ENCODE measurements at regions not wholly inside any gene's neighbourhood (a gene's known extent, or its start where the extent isn't known, plus 50 kb on each side); places are given as distances from the start of the nearest gene placed in this dataset.

DNA sequence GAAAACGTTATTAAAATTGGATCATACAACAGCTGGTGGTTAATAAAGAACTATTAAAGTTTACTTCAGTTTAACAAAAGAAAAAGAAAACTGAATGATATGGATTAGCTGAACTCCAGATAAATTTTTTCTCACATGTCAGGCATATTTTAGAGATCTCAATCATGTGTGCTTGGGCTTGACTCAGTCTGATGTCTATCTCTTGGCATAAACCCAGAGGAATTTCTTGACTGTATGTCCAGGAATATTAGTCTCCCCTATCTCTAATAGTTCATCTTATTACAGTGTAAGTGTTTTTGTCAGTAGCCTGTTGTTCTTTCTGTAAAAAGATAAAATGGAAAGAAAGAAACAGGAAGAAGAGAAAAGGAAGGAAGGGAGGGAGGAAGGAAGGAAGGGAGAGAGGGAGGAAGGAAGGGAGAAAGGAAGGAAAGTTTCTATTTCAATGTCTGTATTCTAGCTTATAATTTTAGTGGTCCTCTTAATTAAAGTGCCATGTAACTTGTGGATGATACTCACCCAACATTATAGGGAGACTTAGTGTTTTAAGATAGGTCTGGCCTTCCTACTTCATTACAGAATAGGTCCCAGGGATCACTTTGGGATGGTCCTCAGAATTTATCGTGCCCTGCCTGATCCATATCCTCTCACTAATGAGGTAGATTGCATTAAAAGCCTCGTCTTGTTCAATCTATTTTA, 99.7 kb upstream of the UGP2 start:
- TF ChIP-seq GATA2 (IDR thresholded peaks at IDR 0.05; ENCODE audit: low read depth, low read length), result no peak; the same call in 1 of the 2 replicates
- TF ChIP-seq GATA3 (IDR thresholded peaks at IDR 0.05; ENCODE audit: low read depth, low read length), result peak; percentile 63

DNA sequence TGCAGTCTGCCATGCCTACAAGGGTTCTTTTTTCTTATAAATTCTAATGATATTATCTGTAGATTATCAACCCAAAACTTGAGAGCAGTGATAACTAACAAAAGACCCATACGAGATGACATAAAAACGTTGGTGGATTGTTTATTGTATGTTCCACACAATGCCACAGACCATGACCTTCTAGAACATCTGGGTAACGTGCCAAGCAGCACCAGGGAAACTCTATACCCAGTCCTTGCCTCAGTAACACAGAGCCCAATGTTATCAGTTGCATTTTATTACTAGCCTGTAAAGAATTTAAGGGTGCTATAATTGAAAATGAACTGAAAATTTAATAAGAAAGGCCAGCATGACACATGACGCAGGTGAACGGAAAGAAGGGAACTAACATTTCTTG, 99.1 kb upstream of the UGP2 start:
- TF ChIP-seq GATA3 (IDR thresholded peaks at IDR 0.05; ENCODE audit: low read depth, low read length) (no peak), GATA2 (IDR thresholded peaks at IDR 0.05; ENCODE audit: low read depth, low read length) (no peak)

DNA sequence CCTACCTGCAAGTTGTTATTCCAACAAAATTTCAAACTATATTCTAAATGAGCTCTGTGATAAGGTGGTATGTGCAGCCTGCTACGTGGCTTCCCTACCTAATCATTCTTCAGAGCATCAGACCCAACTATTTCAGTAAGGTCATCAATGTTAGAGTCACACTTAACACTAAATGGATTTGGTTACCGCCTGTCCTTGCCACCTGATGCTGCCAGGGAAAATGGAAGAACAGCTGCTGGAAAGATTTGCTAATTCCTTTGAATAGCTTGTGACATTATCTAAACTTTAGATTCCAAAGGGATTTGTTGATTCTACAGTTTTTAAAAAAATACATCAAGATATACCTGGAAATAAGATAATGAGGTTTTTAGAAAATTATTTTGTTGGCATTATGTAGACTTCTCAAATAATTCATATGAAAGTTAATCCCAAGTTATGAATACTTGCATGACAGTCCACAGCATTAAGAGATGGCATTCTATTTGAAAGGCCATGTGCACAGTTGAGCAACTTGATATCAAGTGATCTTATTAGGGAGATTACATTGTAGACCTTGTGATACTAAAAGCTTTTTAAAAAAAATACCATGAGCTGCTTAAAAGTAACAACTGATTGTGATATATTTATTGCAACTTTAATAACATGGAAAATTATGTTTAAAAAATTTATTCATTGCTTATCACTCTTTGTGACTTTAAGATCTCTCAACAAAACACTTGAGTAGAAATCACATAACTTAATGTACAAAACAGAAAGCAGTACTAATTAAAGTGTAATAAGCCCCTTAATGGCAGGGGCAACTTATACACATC, 98.3 kb upstream of the UGP2 start:
- no peak for TF ChIP-seq GATA2 (IDR thresholded peaks at IDR 0.05; ENCODE audit: low read depth, low read length)
- TF ChIP-seq GATA3 (IDR thresholded peaks at IDR 0.05; ENCODE audit: low read depth, low read length), result peak; percentile 23; the same call in 1 of the 2 replicates

DNA sequence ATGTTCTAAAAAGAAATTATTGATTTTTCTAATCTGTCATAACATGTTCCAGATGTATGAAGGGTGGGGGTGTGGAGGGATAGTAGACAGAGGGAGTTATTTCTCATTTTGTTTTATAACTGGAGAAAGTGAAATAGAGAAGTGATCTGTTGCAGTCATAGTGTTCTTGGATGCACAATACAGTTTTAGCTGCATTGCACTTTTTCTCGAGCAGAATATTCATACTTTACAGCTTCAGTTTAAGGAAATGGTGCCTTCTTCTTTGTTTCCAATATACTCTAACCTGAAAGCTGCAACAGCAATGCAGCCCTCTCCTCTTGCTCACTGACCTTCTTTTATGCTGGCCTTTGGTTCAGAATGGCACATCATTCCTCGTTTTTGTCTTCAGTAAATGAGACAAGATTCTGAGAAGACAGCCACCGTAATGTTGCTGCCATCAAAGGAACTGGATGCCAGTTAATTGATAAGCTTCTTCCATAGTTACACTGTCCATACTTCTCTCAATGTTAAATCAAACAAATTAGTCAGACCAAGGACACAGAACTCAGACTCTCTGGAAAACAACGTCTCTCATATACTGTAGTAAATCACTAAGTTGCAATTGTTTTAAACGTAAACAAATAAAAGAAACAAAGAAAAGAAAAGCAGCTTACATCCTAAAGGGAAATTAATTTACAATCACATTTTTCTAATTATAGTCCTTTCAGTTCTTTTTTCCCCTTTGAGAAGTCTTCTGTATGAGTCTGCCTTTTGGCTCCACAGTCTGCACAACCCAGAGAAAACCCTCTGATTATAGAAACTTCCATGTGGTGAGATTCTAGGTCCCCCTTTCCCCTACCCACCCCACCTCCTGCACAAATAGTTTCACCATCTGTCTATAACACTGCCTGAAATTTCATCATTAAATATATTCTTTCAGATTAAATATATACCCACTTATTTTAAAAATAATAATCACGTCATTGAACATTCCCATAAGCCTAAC, 97.4 kb upstream of the UGP2 start:
- TF ChIP-seq GATA3 (IDR thresholded peaks at IDR 0.05; ENCODE audit: low read depth, low read length), result no peak
- no peak for TF ChIP-seq GATA2 (IDR thresholded peaks at IDR 0.05; ENCODE audit: low read depth, low read length)

DNA sequence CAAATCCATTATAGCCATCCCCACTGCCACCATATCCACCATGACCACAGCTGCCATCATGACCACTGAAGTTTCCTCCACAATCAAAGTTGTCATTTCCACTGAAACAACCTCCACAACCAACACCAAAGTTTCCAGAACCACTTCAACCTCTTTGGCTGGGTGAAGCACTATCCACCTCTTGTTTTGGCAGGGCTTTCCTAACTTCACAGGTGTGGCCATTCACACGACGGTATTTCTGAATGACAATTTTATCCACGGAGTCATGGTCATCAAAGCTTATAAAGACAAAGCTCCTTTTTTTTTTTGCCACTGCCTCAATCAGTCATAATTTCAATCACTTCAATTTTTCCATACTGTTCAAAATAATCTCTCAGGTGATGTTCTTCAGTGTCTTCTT, 89.8 kb upstream of the UGP2 start:
- TF ChIP-seq GATA3 (IDR thresholded peaks at IDR 0.05; ENCODE audit: low read depth, low read length), result no peak
- TF ChIP-seq GATA2 (IDR thresholded peaks at IDR 0.05; ENCODE audit: low read depth, low read length), result no peak

DNA sequence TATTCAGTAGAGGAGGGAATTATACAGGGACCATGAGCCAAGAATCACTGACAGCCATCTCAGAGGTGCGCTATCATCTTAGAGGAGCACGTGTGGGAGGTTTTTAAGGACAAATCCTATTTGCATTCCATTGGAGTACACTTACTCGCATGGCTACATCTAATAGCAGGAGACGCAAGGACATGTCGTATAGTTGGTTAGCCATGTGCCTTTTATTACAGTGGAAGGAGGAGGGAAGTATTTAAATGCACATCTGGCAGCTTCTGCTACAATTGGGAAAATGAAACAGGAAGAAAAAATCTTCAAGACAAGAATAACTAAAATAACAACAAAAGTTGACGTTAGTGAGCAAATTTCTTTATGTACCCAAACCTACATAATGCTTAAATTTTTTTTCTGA, 86.5 kb upstream of the UGP2 start:
- TF ChIP-seq GATA3 (IDR thresholded peaks at IDR 0.05; ENCODE audit: low read depth, low read length) (no peak), GATA2 (IDR thresholded peaks at IDR 0.05; ENCODE audit: low read depth, low read length) (no peak)

DNA sequence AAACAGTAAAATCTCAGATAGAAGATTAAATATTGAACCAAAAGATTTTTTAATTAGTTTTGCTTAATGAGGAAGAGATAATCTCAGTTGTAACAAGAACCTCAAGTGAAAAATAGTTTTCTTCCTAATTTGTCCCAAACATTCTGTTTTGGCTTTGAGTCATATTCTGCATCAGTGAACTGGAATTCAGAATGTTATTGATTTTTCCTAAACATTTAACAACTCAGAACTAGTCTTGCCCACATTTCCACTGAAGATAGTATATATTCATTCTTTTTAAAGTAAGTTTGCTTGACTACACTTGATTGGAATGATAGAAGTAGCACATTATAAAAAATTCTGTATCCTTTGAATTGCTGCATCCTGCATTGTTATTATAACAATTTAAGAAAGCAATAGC, 85.7 kb upstream of the UGP2 start:
- TF ChIP-seq GATA3 (IDR thresholded peaks at IDR 0.05; ENCODE audit: low read depth, low read length), result no peak
- no peak for TF ChIP-seq GATA2 (IDR thresholded peaks at IDR 0.05; ENCODE audit: low read depth, low read length)

DNA sequence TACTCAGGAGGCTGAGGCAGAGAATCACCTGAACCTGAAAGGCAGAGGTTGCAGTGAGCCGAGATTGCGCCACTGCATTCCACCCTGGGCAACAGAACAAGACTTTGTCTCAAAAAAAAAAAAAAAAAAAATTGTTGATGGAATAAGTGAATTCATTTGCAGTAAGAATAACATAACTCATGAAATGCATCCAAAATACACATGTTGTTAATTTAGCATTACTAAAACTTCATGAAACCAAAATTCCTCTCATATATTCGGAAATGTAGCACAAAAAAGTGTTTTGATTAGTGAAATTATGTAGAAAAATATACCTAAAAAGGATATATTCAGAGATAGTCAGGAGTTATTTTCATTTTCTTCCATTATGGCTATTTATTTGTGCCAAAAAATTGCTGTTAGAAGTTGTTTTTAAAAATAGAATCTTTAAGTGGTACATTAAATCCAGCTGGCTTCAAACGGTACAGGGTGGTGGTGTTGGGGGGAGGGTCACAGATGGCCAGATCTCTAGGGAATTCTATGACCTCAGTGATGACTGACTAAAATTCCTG, 78.2 kb upstream of the UGP2 start:
- TF ChIP-seq GATA2 (IDR thresholded peaks at IDR 0.05; ENCODE audit: low read depth, low read length), result no peak
- TF ChIP-seq GATA3 (IDR thresholded peaks at IDR 0.05; ENCODE audit: low read depth, low read length), result no peak

DNA sequence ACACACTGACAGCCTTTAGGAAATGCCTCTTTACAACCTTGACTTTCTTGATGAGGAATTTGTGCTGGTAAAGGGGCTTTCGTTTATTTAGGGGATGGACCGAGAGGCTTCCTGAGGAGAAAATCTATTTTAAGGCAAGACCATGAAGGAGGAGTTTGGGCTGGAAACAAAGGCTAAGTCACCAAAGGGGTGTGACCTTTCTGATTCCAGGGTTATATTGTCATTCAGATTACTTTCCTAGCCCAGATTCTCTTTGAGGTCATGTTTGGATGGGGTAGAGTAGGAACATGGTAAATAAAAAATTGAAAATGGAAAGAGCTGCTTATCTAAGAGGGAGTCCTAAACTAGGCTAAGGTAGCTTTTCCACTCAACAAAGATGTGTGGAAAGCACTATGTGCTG, 77.1 kb upstream of the UGP2 start:
- no peak for TF ChIP-seq GATA2 (IDR thresholded peaks at IDR 0.05; ENCODE audit: low read depth, low read length)
- no peak for TF ChIP-seq GATA3 (IDR thresholded peaks at IDR 0.05; ENCODE audit: low read depth, low read length)

DNA sequence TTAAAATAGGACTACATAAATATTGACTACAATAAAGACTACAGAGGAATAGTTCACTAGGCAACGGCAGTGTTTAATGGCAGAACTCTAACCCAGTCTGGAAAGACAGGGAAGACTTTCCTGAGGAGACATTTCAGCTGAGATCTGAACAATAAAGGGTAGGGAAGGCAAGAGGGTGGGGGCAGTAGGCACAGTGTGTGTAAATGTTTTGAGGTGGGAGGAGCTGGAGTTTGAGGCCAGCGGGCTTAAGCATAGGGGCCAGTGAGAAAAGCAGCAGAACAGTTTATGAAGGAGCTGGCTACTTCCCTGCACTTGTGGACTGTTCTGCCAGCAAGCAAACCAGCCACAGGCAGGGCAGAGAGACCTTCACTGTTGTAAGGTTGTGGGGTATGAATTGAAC, 76.6 kb upstream of the UGP2 start:
- TF ChIP-seq GATA2 (IDR thresholded peaks at IDR 0.05; ENCODE audit: low read depth, low read length), result no peak
- TF ChIP-seq GATA3 (IDR thresholded peaks at IDR 0.05; ENCODE audit: low read depth, low read length), result no peak

DNA sequence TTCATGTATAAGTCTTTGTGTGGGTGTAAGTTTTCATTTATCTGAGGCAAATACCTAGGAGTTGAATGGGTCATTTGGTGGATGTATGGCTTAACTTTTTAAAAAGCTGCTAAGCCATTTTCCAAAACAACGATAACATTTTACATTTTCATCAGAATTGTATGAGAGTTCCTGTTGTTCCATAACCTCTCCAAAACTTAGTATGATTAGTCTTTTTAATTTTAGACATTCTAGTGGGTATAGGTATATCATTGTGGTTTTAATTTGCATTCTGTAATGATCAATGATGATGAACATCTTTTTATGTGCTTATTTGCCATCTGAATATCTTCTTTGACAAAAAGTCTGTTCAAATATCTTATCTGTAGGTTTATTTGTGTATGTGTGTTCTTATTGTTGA, 74.4 kb upstream of the UGP2 start:
- no peak for TF ChIP-seq GATA3 (IDR thresholded peaks at IDR 0.05; ENCODE audit: low read depth, low read length)
- TF ChIP-seq GATA2 (IDR thresholded peaks at IDR 0.05; ENCODE audit: low read depth, low read length), result no peak

DNA sequence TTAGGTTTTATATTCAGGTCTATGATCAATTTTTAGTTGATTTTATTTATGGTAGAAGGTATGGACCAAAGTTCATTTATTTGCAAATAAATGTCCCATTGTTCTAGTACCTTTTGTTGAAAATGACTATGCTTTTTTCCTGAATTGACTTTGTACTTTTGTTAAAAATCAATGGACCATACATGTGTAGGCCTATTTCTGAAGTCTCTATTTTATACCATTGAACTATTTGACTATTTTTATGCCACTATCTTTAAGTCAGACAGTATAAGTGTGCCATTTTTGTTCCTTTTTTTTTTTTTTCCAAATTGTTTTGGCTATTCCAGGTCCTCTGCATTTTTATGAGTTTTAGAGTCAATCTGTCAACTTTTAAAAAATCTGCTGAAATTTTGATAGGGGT, 73.6 kb upstream of the UGP2 start:
- TF ChIP-seq GATA3 (IDR thresholded peaks at IDR 0.05; ENCODE audit: low read depth, low read length) (no peak), GATA2 (IDR thresholded peaks at IDR 0.05; ENCODE audit: low read depth, low read length) (no peak)

DNA sequence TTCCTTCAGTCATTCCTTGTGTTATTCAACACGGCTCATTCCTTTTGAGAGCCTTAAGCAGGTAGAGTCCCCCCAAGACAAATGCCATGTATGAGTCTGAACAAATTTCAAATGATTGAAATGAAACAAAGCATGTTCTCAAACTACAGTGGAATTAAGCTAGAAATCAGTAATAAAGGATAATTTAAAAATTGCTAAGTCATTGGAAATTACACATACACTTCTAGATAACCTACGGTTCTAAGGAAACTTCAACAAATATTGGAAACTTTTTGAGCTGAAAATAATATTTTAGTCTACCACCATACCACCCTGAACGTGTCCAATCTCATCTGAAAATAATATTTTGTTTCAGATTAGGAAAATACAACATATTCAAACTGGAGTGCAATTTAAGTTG, 71.8 kb upstream of the UGP2 start:
- TF ChIP-seq GATA3 (IDR thresholded peaks at IDR 0.05; ENCODE audit: low read depth, low read length) (no peak), GATA2 (IDR thresholded peaks at IDR 0.05; ENCODE audit: low read depth, low read length) (no peak)

DNA sequence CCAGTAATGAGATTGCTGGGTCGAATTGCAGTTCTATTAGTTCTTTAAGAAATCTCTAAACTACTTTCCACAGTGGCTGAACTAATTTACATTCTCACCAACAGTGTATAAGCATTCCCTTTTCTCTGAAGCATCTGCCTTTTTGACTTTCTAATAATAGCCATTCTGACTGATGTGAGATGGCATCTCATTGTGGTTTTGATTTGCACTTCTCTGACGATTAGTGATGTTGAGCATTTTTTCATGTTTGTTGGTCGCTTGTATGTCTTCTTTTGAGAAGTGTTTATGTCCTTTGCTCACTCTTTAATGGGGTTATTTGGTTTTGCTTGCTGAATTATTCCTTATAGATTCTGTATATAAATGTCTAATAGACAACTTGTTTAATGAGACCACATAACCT, 69.6 kb upstream of the UGP2 start:
- no peak for TF ChIP-seq GATA2 (IDR thresholded peaks at IDR 0.05; ENCODE audit: low read depth, low read length)
- TF ChIP-seq GATA3 (IDR thresholded peaks at IDR 0.05; ENCODE audit: low read depth, low read length), result no peak
